H9 (cell line): ENCODE measurements at regions not wholly inside any gene's neighbourhood (a gene's known extent, or its start where the extent isn't known, plus 50 kb on each side); places are given as distances from the start of the nearest gene placed in this dataset.

Experiments
- DNase-seq: peaks from one replicate; pipeline ENCODE4 v3.0.0-alpha.2; 2017
- H2AFZ ChIP-seq: one replicate; pipeline ENCODE4 v1.6.1; 2013; ENCODE audit warnings: mild to moderate bottlenecking, low read length, control low read depth, moderate library complexity
- H2AK5ac ChIP-seq: 2 replicates; pipeline ENCODE4 v1.6.1; 2013; ENCODE audit warnings: low read length, control low read depth, mixed read lengths; ENCODE audit not compliant: insufficient read length
- H2BK120ac ChIP-seq: one replicate; pipeline ENCODE4 v1.6.1; 2013; ENCODE audit warnings: low read depth, mild to moderate bottlenecking, low read length, control low read depth, inconsistent platforms; ENCODE audit not compliant: poor library complexity, severe bottlenecking
- H2BK12ac ChIP-seq: 2 replicates; pipeline ENCODE4 v1.6.1; 2013; ENCODE audit warnings: low read length, control low read depth, mixed read lengths, low read depth; ENCODE audit not compliant: insufficient read length
- H2BK15ac ChIP-seq: 2 replicates; pipeline ENCODE4 v1.6.1; 2013; ENCODE audit warnings: low read depth, low read length, control low read depth
- H2BK20ac ChIP-seq: one replicate; pipeline ENCODE4 v1.6.1; 2013; ENCODE audit warnings: low read depth, mild to moderate bottlenecking, low read length, control low read depth, inconsistent platforms; ENCODE audit not compliant: poor library complexity, severe bottlenecking
- H2BK5ac ChIP-seq: 2 replicates; pipeline ENCODE4 v1.6.1; 2013; ENCODE audit warnings: low read length, control low read depth, mixed read lengths; ENCODE audit not compliant: insufficient read length
- H3K14ac ChIP-seq: 2 replicates; pipeline ENCODE4 v1.6.1; 2013; ENCODE audit warnings: low read length, control low read depth; ENCODE audit not compliant: insufficient read depth
- H3K18ac ChIP-seq: 2 replicates; pipeline ENCODE4 v1.6.1; 2013; ENCODE audit warnings: low read depth, mild to moderate bottlenecking, mixed read lengths, low read length, control low read depth; ENCODE audit not compliant: insufficient read length
- H3K23ac ChIP-seq: 2 replicates; pipeline ENCODE4 v1.6.1; 2013; ENCODE audit warnings: low read length, control low read depth, mixed read lengths, low read depth; ENCODE audit not compliant: insufficient read length
- H3K23me2 ChIP-seq: 2 replicates; pipeline ENCODE4 v1.6.1; 2013; ENCODE audit warnings: low read depth, mild to moderate bottlenecking, mixed read lengths, low read length, control low read depth; ENCODE audit not compliant: insufficient read length, poor library complexity, severe bottlenecking
- H3K27ac ChIP-seq: 2 replicates; pipeline ENCODE4 v1.5.1; 2013; ENCODE audit warnings: low read length, control low read depth, mixed read lengths, low read depth; ENCODE audit not compliant: insufficient read length
- H3K27me3 ChIP-seq: 2 replicates; pipeline ENCODE4 v1.6.1; 2013; ENCODE audit warnings: low read length, control low read depth, inconsistent platforms; ENCODE audit not compliant: insufficient read depth
- H3K4ac ChIP-seq: 2 replicates; pipeline ENCODE4 v1.6.1; 2013; ENCODE audit warnings: low read depth, mild to moderate bottlenecking, control low read depth, inconsistent platforms, low read length, moderate library complexity
- H3K4me1 ChIP-seq: 2 replicates; pipeline ENCODE4 v1.6.1; 2013; ENCODE audit warnings: low read length, control low read depth, inconsistent platforms; ENCODE audit not compliant: insufficient read depth
- H3K4me2 ChIP-seq: 2 replicates; pipeline ENCODE4 v1.6.1; 2013; ENCODE audit warnings: low read length, control low read depth, mixed read lengths; ENCODE audit not compliant: insufficient read length, insufficient read depth
- H3K56ac ChIP-seq: 2 replicates; pipeline ENCODE4 v1.6.1; 2013; ENCODE audit warnings: low read depth, mild to moderate bottlenecking, mixed read lengths, low read length, control low read depth; ENCODE audit not compliant: insufficient read length
- H3K79me1 ChIP-seq: 2 replicates; pipeline ENCODE4 v1.6.1; 2013; ENCODE audit warnings: low read depth, mild to moderate bottlenecking, moderate library complexity, low read length, control low read depth, inconsistent platforms; ENCODE audit not compliant: insufficient read depth, poor library complexity, severe bottlenecking
- H3K79me2 ChIP-seq: 2 replicates; pipeline ENCODE4 v1.6.1; 2013; ENCODE audit warnings: low read length, control low read depth, inconsistent platforms; ENCODE audit not compliant: insufficient read depth
- H3K9ac ChIP-seq: 2 replicates; pipeline ENCODE4 v1.6.1; 2013; ENCODE audit warnings: low read length, control low read depth, mixed read lengths; ENCODE audit not compliant: insufficient read length; ENCODE audit errors: extremely low read depth
- H3K9me3 ChIP-seq: one replicate; pipeline ENCODE4 v1.6.1; 2013; ENCODE audit warnings: low read depth, low read length, inconsistent platforms; ENCODE audit not compliant: control insufficient read depth
- H3T11ph ChIP-seq: one replicate; pipeline ENCODE4 v1.6.1; 2013; ENCODE audit warnings: mild to moderate bottlenecking, low read length, control low read depth, inconsistent platforms
- H4K20me1 ChIP-seq: one replicate; pipeline ENCODE4 v1.6.1; 2013; ENCODE audit not compliant: control insufficient read depth, insufficient read length, insufficient read depth
- H4K5ac ChIP-seq: 2 replicates; pipeline ENCODE4 v1.6.1; 2013; ENCODE audit warnings: low read depth, mild to moderate bottlenecking, mixed read lengths, low read length, control low read depth; ENCODE audit not compliant: insufficient read length
- H4K8ac ChIP-seq: replicated peaks from 2 replicates; pipeline ENCODE4 v1.6.1; 2013; ENCODE audit warnings: low read length, control low read depth, mixed read lengths, low read depth; ENCODE audit not compliant: insufficient read length
- H4K91ac ChIP-seq: 2 replicates; pipeline ENCODE4 v1.6.1; 2013; ENCODE audit warnings: low read depth, mild to moderate bottlenecking, moderate library complexity, mixed read lengths, low read length, control low read depth; ENCODE audit not compliant: insufficient read length
- H3K27ac Mint-ChIP-seq, 3 experiments: 2 replicates in 2 of 3; 3 replicates in 1 of 3; pipeline ENCODE4 v1.8.0; 2020 to 2021; ENCODE audit warnings: mixed read lengths in 3 of 3, mild to moderate bottlenecking in 1 of 3, moderate library complexity in 1 of 3
- H3K27me3 Mint-ChIP-seq: 2 replicates; pipeline ENCODE4 v1.8.0; 2021; ENCODE audit warnings: low read depth, mild to moderate bottlenecking, moderate library complexity, mixed read lengths
- H3K36me3 Mint-ChIP-seq, 3 experiments: 2 replicates in 2 of 3; 3 replicates in 1 of 3; pipeline ENCODE4 v1.8.0; 2020 to 2021; ENCODE audit warnings: low read depth in 3 of 3, mixed read lengths in 3 of 3; ENCODE audit not compliant: insufficient read depth in 1 of 3
- H3K4me1 Mint-ChIP-seq, 2 experiments: 2 replicates each; pipeline ENCODE4 v1.8.0; 2020; ENCODE audit warnings: mixed read lengths in 2 of 2
- H3K4me3 Mint-ChIP-seq, 2 experiments: 2 replicates in 1 of 2; 3 replicates in 1 of 2; pipeline ENCODE4 v1.8.0; 2020 to 2021; ENCODE audit warnings: mild to moderate bottlenecking in 2 of 2, mixed read lengths in 2 of 2, moderate library complexity in 1 of 2
- H3K9me3 Mint-ChIP-seq, 2 experiments: 2 replicates in 1 of 2; 3 replicates in 1 of 2; pipeline ENCODE4 v1.8.0; 2020; ENCODE audit warnings: mild to moderate bottlenecking in 2 of 2, mixed read lengths in 2 of 2, moderate library complexity in 1 of 2
- WGBS: extraction: QIAGEN DNeasy Blood & Tissue Kit; methylation state at CpG from one replicate; pipeline ENCODE4 v1.1.7; 2013; ENCODE audit warnings: missing lambda C conversion rate, low lambda C conversion rate, mixed read lengths; ENCODE audit not compliant: insufficient read length; ENCODE audit errors: extremely low coverage; 5-methylcytosine and 5-hydroxymethylcytosine counted together
- TF ChIP-seq, protein P1 (sequence below): fragments of 200-600 bp; sonication (generic); conservative IDR thresholded peaks from 3 replicates; pipeline ENCODE4 v1.8.0; 2021; ENCODE audit warnings: antibody characterized with exemption, mild to moderate bottlenecking

DNA sequence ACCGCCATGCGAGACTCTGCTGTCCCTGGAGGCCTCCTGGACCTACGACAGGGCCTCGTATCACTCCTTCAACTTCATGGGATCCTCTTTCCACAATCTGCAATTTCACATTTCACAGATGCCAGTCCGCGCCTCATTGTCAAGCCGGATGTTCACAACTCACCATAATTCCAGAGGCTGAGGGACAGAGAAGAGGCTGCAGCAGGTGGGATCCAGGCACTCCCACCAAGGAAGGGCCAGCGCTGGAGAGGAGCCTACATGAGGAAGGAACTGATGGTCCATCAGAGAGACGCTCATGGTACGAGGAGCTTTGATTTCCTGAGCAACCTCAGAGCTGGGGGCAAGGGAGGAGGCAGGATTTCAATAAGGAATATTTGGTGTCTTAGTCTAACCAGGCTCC is 495.0 kb downstream of the BRD1 start:
- DNase-seq = no peak
- no peak overlapping the region for H2BK20ac ChIP-seq
- WGBS = no CpG with 5 or more reads among the region's 10 CpGs

More for the DNA sequence above, 495.0 kb downstream of the BRD1 start:
- H3K23ac ChIP-seq = no peak overlapping the region
- TF ChIP-seq, protein P1, sequence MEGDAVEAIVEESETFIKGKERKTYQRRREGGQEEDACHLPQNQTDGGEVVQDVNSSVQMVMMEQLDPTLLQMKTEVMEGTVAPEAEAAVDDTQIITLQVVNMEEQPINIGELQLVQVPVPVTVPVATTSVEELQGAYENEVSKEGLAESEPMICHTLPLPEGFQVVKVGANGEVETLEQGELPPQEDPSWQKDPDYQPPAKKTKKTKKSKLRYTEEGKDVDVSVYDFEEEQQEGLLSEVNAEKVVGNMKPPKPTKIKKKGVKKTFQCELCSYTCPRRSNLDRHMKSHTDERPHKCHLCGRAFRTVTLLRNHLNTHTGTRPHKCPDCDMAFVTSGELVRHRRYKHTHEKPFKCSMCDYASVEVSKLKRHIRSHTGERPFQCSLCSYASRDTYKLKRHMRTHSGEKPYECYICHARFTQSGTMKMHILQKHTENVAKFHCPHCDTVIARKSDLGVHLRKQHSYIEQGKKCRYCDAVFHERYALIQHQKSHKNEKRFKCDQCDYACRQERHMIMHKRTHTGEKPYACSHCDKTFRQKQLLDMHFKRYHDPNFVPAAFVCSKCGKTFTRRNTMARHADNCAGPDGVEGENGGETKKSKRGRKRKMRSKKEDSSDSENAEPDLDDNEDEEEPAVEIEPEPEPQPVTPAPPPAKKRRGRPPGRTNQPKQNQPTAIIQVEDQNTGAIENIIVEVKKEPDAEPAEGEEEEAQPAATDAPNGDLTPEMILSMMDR = no peak
- no peak overlapping the region for H3K56ac ChIP-seq
- H3K14ac ChIP-seq = no peak overlapping the region
- no peak overlapping the region for H2BK12ac ChIP-seq
- no peak overlapping the region for H3K27ac ChIP-seq
- no peaks in the 10 kb centered on the region for H3K27me3 ChIP-seq
- no peak overlapping the region for H2AK5ac ChIP-seq
- no peak overlapping the region for H2BK120ac ChIP-seq
- no peak overlapping the region for H2BK15ac ChIP-seq
- H3K23me2 ChIP-seq = no peaks in the 10 kb centered on the region
- H4K5ac ChIP-seq = no peak overlapping the region
- H3K27me3 Mint-ChIP-seq = peaks cover 22% of the 10 kb centered on the region
- H3K36me3 Mint-ChIP-seq = peaks cover 0 to 2% (median 0%) of the 10 kb centered on the region in 3 experiments; a peak in 1 of 7 replicates
- H3K4me1 Mint-ChIP-seq = peaks cover 7 to 14% of the 10 kb centered on the region in 2 experiments
- no peaks in the 10 kb centered on the region for H3K79me1 ChIP-seq
- H2BK5ac ChIP-seq = no peak overlapping the region
- no peak overlapping the region for H2AFZ ChIP-seq
- H3K79me2 ChIP-seq = no peaks in the 10 kb centered on the region
- H3K4ac ChIP-seq = no peak overlapping the region
- peaks cover 0 to 7% of the 10 kb centered on the region in 2 experiments; a peak in 3 of 5 replicates for H3K9me3 Mint-ChIP-seq
- H3K9ac ChIP-seq = no peak overlapping the region
- H3K4me1 ChIP-seq = no peaks in the 10 kb centered on the region; the same call in 1 of the 2 replicates
- H4K20me1 ChIP-seq = no peaks in the 10 kb centered on the region
- no peaks in the 10 kb centered on the region for H3K9me3 ChIP-seq
- H3K4me3 Mint-ChIP-seq = no peak overlapping the region
- H4K8ac ChIP-seq = no peak overlapping the region
- no peak overlapping the region for H3T11ph ChIP-seq
- no peak overlapping the region for H3K18ac ChIP-seq
- no peak overlapping the region for H3K27ac Mint-ChIP-seq
- H4K91ac ChIP-seq = no peak overlapping the region
- no peak overlapping the region for H3K4me2 ChIP-seq
